Islet of Langerhans (tissue), 1 donor: ENCODE measurements at regions not wholly inside any gene's neighbourhood (a gene's known extent, or its start where the extent isn't known, plus 50 kb on each side); places are given as distances from the start of the nearest gene placed in this dataset.
"Not testable (repeated sequence)": the region's sequence is repeated elsewhere in the genome, so short reads cannot be mapped to it uniquely, and the experiment has no call there.

Experiments
- FAIRE-seq: peaks from one replicate; lab custom pipeline; 2011; peaks lifted over from hg19 to GRCh38; lab: Jason Lieb, UNC

DNA sequence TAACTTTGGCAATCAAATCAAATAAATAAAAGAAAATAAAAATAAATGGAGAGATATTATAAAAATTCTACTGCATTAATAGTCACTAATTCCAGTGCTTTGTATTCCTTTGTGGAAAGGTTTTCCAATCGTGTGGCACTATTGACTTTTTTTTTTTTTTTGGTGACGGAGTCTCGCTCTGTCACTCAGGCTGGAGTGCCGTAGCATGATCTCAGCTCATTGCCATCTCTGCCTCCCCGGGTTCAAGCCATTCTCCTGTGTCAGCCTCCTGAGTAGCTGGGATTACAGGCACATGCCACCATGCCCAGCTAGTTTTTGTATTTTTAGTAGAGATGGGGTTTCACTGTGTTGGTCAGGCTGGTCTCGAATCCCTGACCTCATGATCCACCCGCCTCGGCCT lies 122.3 kb downstream of the HS3ST3B1 start:
- not testable (repeated sequence) for FAIRE-seq

DNA sequence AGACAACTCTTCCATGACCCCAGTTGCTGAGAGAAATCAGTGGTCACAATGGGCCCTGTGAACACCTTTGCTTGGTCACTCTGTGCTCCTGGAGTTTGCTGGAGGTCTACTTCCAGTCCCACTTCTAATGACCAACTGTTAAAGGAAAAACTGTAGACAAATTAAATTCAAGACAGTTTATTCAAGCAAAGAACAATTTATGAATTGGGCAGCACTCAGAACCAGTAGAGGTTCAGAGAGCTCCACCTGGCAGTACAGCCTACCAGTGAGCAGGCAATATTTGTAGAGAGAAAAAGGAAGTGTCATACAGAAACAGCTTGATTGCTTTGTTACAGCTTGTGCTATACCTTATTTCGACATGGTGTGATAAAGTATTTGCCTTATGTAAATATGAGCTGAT lies 116.5 kb downstream of the HS3ST3B1 start:
- FAIRE-seq: no peak

DNA sequence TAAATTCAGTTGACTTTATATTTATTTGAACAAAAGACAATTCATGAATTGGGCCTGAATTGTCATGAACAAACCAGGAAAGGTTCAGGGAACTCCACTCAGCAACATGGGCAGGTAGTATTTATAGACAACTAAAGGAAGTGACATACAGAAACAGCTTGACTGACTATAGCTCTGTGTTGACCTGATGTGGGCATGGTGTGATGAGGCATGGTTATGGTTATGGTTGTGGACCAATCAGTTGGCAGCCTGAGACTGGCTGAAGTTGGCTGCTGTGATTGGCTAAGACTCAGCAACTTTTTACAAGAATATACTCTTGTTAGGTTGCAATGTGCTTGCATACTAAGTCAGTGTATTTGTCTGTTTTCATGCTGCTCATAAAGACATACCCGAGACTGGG lies 108.4 kb downstream of the HS3ST3B1 start:
- no peak for FAIRE-seq

DNA sequence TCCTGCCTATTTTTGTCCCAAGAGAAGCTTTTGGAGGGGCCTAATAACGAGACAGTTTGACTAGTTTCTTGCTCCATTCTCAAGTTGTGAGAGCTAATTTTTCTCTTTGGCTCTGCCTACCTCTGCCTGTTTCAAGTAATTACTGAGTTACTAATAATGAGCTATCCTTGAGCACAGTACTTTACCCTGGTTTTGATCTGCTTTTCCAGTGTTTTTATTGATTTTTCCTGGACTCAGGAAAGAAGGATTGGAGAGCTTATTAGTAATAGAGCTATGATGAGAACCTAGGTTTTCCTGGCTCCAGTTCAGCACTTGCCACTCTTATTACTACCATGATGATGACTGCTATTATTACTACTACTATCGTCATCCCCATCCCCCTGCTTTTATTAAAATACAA lies 106.7 kb downstream of the HS3ST3B1 start:
- FAIRE-seq: no peak

DNA sequence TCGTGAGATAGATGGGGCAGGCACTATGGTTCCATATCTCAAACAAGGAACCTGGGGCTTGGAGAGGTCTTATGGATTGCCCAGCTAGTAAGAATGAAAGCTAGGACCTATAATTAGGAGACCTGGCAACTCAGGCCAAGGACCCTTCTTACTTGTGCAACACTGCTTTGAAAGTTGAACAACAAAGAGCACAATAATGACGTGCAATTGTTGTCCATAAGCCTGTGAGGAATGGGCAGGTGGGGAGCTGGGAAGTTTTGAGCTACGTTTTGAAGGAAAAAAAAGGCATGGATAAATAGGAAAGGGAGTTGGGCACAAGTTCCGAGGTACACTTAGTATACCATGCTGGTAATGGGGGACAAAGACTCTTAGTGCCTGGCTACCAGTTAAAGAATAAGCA lies 104.3 kb downstream of the HS3ST3B1 start:
- FAIRE-seq: no peak
